GM18861 (cell line): ENCODE measurements at regions not wholly inside any gene's neighbourhood (a gene's known extent, or its start where the extent isn't known, plus 50 kb on each side); places are given as distances from the start of the nearest gene placed in this dataset.
"Not testable (repeated sequence)": the region's sequence is repeated elsewhere in the genome, so short reads cannot be mapped to it uniquely, and the experiment has no call there.

ENCODE experiments used
- ATAC-seq: cut with Tn5 transposase; IDR thresholded peaks from one replicate; pipeline ENCODE4 v1.9.1; 2021; ENCODE audit not compliant: unreplicated experiment

GRCh38 chr18:40346146-40346545, 1608.9 kb upstream of the PIK3C3 start:
- no peak for ATAC-seq

DNA sequence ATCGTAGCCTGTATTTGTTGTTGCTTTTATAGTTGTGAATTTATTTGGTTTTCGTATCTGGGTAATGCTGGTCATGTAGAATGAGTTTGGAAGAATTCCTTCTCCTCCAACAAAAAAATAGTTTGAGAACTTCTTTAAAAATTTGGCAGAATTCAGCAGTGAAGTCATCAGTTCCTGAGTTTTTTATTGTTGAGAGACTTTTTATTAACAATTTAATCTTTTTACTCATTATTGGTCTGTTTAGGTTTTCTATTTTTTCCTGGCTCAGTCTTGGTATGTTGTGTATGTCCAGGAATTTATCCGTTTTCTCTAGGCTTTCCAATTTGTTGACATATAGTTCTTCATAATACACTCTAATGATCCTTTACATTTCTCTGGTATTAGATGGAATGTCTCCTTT, 1613.3 kb upstream of the PIK3C3 start:
- ATAC-seq = no peak

DNA sequence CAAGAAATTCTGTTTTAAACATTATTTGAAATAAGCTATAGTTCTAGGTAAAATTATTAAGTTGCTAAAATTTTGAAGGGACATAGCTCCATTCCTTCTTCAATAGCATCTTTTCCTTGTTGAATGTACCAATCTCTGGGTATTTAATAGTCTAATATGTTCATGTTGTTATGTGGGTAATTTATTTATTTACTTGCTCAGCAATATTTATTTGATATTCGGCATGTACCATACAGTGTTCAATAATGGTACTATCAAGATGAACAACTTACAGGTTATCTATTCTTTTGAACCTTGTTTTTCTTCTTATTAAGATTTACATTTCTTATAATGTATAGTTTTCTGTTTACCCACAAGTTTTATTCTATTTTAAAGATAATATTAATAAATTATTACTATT, 1616.8 kb upstream of the PIK3C3 start:
- no peak for ATAC-seq

- no peak for ATAC-seq
Observed at GRCh38 chr18:40326985-40327384, 1628.0 kb upstream of the PIK3C3 start.

DNA sequence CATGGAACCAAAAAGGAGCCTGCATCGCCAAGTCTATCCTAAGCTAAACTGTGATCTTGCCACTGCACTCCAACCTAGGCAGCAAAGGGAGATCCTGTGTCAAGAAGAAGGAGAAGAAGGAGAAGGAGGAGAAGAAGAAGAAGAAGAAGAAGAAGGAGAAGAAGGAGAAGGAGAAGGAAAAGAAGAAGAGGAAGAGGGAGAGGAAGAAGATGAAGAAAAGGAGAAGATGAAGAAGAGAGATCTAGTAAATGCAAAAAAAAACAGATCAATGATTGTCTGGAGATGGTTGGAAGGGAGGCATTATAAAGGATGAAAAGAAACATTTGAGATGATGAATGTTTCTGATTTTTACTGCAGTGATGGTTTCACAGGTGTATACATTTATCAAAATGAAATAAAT, 1629.0 kb upstream of the PIK3C3 start:
- no peak for ATAC-seq

GRCh38 chr18:40314199-40314598, 1640.8 kb upstream of the PIK3C3 start:
- no peak for ATAC-seq

DNA sequence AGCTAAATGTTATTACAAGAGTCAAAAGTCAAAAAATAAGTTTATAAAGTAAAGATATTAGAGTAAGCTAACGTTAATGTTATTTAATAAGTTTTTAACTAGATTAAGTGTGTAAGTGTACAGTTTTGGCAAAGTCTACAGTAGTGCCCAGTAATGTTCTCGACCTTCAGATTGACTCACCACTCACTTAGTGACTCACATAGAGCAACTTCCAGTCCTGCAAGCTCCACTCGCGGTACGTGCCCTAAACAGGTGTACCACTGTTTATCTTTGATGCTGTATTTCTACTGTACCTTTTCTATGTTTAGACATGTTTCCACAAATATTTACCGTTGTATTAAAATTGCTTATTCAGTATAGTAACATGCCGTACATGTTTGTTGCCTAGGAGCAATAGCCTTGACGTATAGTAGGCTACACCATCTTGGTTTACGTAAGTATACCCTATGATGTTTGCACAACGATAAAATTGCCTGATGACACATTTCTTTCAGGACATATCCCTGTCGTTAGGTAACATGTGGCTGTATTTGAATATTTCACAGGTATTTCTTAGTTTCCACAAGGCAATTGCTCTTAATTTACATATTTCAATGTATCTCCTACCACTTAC, 1641.9 kb upstream of the PIK3C3 start:
- no peak for ATAC-seq

- ATAC-seq = no peak
Observed at GRCh38 chr18:40307627-40308026, 1647.4 kb upstream of the PIK3C3 start.

GRCh38 chr18:40296717-40297413, 1658.2 kb upstream of the PIK3C3 start:
- ATAC-seq = no peak

DNA sequence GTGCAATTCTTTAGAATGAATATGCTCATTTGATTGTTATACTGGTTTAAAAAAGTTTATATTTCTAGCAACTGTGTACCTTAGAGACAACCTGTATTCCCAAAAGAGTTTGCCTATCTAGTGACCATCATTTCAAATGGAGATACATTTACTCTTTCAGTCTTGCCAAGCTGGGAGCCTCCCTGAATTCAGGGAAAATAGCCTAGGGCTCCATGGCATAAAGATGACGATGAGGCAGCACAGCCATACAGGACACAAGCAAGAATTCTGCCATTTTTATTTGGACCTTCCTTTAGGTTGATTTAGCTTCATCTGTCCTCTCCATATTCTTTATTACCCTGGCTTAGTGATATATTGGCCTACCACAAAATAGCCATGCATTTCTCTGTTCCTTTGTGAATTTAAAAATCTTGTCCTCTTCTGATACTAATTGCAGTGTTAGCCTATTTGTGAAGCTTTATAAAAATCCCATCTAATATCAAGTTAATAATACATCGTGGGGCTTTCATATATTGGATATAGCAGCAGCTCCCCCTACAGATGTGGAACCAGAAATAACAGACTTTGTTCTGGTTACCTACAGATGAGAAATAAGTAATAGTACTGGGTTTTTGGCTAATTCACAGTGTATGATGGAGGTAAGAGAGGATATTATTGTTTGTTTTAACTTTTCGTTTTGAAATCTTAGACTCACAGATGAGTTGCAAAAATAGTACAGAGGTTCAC, 1661.9 kb upstream of the PIK3C3 start:
- no peak for ATAC-seq

GRCh38 chr18:40283560-40283959, 1671.5 kb upstream of the PIK3C3 start:
- ATAC-seq = no peak

DNA sequence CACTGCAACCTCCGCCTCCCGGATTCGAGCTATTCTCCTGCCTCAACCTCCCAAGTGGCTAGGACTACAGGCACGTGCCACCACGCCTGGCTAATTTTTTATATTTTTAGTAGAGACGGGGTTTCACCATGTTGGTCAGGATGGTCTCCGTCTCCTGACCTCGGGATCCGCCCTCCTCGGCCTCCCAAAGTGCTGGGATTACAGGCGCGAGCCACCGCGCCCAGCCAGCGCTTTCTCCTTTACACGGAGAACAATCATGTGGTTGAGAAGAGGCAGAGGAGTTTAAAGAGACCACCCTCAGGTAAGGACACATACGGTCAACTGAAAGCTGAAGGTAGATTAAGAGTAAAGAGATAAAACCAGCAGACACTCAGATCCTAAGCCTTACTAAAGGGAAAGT, 1673.7 kb upstream of the PIK3C3 start:
- not testable (repeated sequence) for ATAC-seq

GRCh38 chr18:40274618-40275196, 1680.3 kb upstream of the PIK3C3 start:
- no peak for ATAC-seq

DNA sequence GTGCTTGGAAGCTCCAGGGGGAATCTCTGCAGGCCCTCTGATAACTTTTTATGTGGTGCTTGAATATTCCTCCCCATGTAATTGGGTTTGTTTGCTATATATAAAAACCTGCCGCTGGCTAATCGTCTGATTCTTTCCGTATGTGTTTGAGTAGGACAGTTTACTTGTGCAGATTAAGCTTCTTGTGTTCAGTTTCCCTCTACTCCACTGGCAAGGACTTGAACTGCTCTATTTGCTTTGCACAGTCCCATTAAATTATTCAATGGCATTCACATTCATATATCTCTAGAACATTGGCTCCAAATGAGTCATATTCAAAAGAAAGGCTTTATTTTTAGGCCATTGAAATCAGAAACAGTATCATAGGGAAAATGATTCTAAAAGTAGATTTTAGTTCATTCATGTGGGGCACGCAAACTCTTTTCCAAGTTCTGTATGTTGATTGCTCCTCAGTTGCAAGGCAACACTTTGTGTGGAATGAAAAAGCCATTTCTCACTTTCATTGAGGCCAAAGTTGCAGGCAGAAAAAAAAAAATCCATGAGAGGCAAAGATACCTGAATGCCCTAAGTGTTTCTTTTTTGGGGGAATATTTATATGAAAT, 1682.3 kb upstream of the PIK3C3 start:
- no peak for ATAC-seq

DNA sequence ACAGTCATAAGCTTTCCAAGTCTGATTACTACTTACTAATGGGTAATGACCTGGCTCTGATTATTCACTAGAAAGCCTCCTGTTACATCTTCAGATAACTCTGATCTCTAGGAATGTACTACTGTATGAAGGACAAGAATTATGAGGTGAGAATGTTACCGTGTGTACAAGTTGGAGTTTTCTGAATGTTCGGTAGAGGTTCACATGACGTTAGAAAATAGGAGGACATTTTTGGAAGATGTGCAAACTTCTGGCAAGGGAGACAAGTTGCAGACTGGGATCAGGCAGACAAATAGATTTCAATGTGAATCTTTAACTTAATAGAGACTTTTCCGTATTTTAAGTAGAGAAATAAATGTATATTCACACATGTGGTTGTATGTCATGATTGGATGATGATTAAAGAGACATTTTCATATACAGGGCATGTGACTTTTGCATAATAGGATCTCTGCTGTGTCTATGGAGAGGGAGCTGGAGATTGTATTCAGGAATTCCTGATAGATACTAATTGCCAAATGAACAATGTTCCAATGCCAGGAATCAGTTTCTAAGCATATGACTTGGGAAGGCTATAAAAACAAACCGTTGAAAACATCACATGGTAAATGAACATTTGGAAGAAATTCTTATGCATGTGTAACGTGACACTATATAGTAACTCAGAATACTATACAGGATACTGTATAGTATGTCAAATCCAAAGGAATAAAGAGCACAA, 1695.8 kb upstream of the PIK3C3 start:
- ATAC-seq = no peak

- ATAC-seq = no peak
Observed at GRCh38 chr18:40258311-40258710, 1696.7 kb upstream of the PIK3C3 start.

DNA sequence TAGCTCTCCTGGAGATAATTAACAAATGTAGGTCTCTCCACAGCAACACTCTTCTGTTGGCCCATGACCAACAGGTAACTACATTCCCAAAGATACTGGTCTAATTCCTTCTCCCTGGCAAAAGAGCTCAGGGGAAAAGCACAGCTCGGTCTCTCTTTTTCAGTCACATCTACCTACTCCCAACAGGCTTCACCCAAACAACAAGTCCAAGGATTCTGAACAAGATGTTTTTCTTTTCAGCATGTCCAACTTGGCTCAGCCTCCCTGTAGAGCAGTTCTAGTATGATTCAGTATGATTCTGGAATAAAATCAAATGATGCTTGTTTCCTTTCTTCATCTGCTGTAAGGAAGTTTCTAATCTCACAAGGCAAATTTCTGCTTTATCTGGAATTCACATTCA, 1704.8 kb upstream of the PIK3C3 start:
- ATAC-seq = no peak

GRCh38 chr18:40249390-40250080, 1705.5 kb upstream of the PIK3C3 start:
- no peak for ATAC-seq

- not testable (repeated sequence) for ATAC-seq
Observed at GRCh38 chr18:40245612-40246011, 1709.4 kb upstream of the PIK3C3 start.

GRCh38 chr18:40243607-40244006, 1711.4 kb upstream of the PIK3C3 start:
- ATAC-seq = no peak
